MCF 10A (cell line): ENCODE measurements at regions not wholly inside any gene's neighbourhood (a gene's known extent, or its start where the extent isn't known, plus 50 kb on each side); places are given as distances from the start of the nearest gene placed in this dataset.

Experiments used
- BruUV-seq: library from RNA; stranded (reverse); fragments of 400-500 nt; replicated peaks from 2 replicates; lab custom pipeline; 2021; lab: Mats Ljungman, UMichigan
- CTCF ChIA-PET: fragments of 300-600 bp; sonication (Branson Sonifier 250); formaldehyde crosslinking; extraction: SDS; loops from one replicate; lab custom pipeline; 2021; ENCODE audit warnings: antibody characterized with exemption, inconsistent platforms; lab: Yijun Ruan, JAX
- POLR2A ChIA-PET: fragments of 300-600, 350-650 bp; sonication (Branson Sonifier 250); formaldehyde crosslinking; extraction: SDS; loops from one replicate; lab custom pipeline; 2020; ENCODE audit warnings: antibody characterized with exemption, inconsistent platforms; lab: Yijun Ruan, JAX
- DNase-seq: peaks from one replicate; pipeline ENCODE4 v3.0.0-alpha.2; 2018; ENCODE audit not compliant: unreplicated experiment
- H3K27ac Mint-ChIP-seq: one replicate; pipeline ENCODE4 v1.8.0; 2022; ENCODE audit warnings: mild to moderate bottlenecking, low read depth, mixed read lengths; ENCODE audit not compliant: unreplicated experiment
- H3K27me3 Mint-ChIP-seq: one replicate; pipeline ENCODE4 v1.8.0; 2022; ENCODE audit warnings: mixed read lengths; ENCODE audit not compliant: insufficient read depth, unreplicated experiment
- H3K36me3 Mint-ChIP-seq: one replicate; pipeline ENCODE4 v1.8.0; 2022; ENCODE audit warnings: mild to moderate bottlenecking, moderate library complexity, mixed read lengths; ENCODE audit not compliant: insufficient read depth, unreplicated experiment
- H3K4me1 Mint-ChIP-seq: one replicate; pipeline ENCODE4 v1.8.0; 2022; ENCODE audit warnings: mixed read lengths; ENCODE audit not compliant: insufficient read depth, unreplicated experiment
- H3K4me3 Mint-ChIP-seq: one replicate; pipeline ENCODE4 v1.8.0; 2022; ENCODE audit warnings: mild to moderate bottlenecking, moderate library complexity, mixed read lengths; ENCODE audit not compliant: unreplicated experiment
- H3K9me3 Mint-ChIP-seq: one replicate; pipeline ENCODE4 v1.8.0; 2022; ENCODE audit warnings: mixed read lengths; ENCODE audit not compliant: unreplicated experiment
- intact Hi-C: fragments of 100-400 bp; cut with micrococcal nuclease; formaldehyde crosslinking; loops from 2 replicates; pipeline ENCODE4 v1.14.1; 2022
- TF ChIP-seq, protein P1 (sequence below): fragments of 200-600 bp; IDR thresholded peaks from one replicate; pipeline ENCODE4 v1.8.0; 2022; ENCODE audit warnings: antibody characterized with exemption, mild to moderate bottlenecking; ENCODE audit not compliant: unreplicated experiment

DNA sequence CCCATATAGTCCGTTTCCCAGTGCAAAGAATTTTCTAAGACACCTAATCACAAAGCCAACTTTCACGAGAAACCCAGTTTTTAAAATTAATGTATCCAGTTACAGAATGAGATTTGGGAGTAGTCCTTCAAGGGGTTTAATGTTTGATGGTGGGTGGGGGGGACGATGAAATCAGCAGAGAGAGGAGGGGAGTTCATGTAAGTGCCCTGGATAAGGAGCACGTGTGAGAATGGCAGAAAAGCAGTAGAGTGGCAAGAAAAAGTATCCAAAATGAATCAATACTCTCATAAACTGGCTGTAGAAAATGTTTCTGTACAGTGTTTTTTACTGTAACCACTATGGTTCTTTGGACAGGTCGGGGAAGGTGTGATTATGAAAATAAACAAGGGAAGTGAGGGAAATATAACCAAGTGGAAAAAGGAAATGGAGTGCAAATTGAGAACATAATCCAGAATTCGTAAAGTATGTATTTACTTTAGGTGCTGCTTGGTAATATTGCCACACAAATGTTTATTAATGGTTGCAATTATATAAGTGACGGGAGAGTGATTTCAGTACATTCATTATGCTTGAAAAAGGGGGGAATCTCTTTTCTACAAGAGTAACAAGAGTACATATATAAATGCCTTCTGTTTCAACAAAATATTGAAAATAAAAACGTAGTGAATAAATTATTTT lies 118.7 kb upstream of the RRP15 start:
- Mint-ChIP-seq H3K9me3 (no peaks in the 10 kb centered on the region), H3K27me3 (peaks cover 84% of the 10 kb centered on the region), H3K4me1 (peaks cover 4% of the 10 kb centered on the region), H3K4me3 (no peak overlapping the region), H3K36me3 (no peaks in the 10 kb centered on the region), H3K27ac (no peak overlapping the region)
- CTCF ChIA-PET, result no interaction called here
- BruUV-seq, result no TSS peak
- DNase-seq, result no peak
- intact Hi-C loops, result no loop called here
- POLR2A ChIA-PET, result interaction anchor here (0.6 kb wide), 1 partner anchor 52 kb away, joined by 4 read pairs; no protein-coding TSS in a partner anchor
- TF ChIP-seq, protein P1, sequence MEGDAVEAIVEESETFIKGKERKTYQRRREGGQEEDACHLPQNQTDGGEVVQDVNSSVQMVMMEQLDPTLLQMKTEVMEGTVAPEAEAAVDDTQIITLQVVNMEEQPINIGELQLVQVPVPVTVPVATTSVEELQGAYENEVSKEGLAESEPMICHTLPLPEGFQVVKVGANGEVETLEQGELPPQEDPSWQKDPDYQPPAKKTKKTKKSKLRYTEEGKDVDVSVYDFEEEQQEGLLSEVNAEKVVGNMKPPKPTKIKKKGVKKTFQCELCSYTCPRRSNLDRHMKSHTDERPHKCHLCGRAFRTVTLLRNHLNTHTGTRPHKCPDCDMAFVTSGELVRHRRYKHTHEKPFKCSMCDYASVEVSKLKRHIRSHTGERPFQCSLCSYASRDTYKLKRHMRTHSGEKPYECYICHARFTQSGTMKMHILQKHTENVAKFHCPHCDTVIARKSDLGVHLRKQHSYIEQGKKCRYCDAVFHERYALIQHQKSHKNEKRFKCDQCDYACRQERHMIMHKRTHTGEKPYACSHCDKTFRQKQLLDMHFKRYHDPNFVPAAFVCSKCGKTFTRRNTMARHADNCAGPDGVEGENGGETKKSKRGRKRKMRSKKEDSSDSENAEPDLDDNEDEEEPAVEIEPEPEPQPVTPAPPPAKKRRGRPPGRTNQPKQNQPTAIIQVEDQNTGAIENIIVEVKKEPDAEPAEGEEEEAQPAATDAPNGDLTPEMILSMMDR, result no peak

DNA sequence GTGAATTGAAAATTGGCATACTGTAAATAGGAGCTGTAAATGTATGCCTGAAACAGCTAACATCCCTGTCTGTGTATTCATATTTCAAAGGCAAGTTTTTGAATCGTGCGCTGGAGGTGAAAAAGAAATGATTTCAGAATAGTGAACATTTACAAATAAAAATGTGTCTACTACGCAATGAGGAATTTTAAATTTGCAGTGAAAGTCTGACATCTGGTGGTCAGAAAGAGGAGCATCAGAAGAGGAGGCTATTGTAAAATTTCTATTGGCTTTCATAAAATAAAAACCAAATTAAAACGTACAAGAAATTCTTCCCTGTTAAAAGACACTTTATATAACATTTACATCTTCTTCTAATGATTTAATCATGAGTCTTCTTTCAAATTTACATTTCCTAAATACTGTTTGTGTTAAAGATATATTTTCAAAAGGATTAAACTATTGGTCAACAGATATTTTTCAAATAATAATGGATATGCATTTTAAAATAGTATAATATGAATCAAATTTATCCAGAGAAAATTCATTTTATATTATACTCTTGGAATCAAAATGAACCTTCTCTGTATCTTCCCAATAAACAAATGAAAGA lies 113.7 kb upstream of the RRP15 start:
- Mint-ChIP-seq H3K27ac (no peak overlapping the region), H3K36me3 (no peaks in the 10 kb centered on the region), H3K4me3 (no peak overlapping the region), H3K4me1 (peaks cover 4% of the 10 kb centered on the region), H3K27me3 (peaks cover 89% of the 10 kb centered on the region), H3K9me3 (no peaks in the 10 kb centered on the region)
- ChIA-PET CTCF (interaction anchor here (0.6 to 1.4 kb wide), 18 partner anchors 8 to 1609 kb away, joined by 3 to 10 read pairs (median 4); no protein-coding TSS in a partner anchor), POLR2A (interaction anchor here (0.7 to 0.8 kb wide), 2 partner anchors 1422 to 1883 kb away, joined by 3 read pairs; no protein-coding TSS in a partner anchor)
- no TSS peak for BruUV-seq
- peak; percentile 68 for DNase-seq
- TF ChIP-seq, protein P1, result peak; percentile 95
- intact Hi-C loops, result loop anchor here (1.0 to 10.0 kb wide), 9 partner anchors 282 to 1859 kb away; no protein-coding TSS in a partner anchor

GRCh38 chr1:218182455-218182854 lies 102.6 kb upstream of the RRP15 start:
- Mint-ChIP-seq H3K36me3 (no peaks in the 10 kb centered on the region), H3K9me3 (no peaks in the 10 kb centered on the region), H3K27me3 (peaks cover 32% of the 10 kb centered on the region), H3K4me1 (no peaks in the 10 kb centered on the region), H3K4me3 (no peak overlapping the region), H3K27ac (no peak overlapping the region)
- TF ChIP-seq, protein P1, result no peak
- intact Hi-C loops, result no loop called here
- ChIA-PET CTCF (interaction anchor here (0.6 to 1.0 kb wide), 3 partner anchors 294 to 1961 kb away, joined by 3 to 4 read pairs (median 4); no protein-coding TSS in a partner anchor), POLR2A (interaction anchor here (0.5 kb wide), 1 partner anchor 456 kb away, joined by 5 read pairs; no protein-coding TSS in a partner anchor)
- DNase-seq, result no peak
- BruUV-seq, result no TSS peak

DNA sequence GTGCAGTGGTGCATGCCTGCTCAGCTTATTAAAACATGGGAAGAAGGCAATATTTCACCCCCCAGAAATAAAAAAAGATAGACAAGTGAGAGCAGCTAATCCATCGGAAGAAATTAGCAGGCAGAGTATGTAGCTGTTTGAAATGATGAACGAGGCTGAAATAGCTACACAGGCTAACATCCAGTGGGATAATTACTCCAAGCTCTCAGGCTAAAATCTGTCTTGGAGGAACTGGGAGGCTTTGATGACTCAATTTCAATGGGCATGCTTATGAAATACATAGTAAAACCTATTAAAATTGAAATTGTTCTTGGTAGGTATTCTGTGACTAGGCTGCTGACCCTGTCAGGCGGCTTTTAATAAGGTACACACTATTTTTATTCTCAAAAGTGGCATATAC lies 84.1 kb upstream of the RRP15 start:
- no TSS peak for BruUV-seq
- CTCF ChIA-PET, result interaction anchor here (1.3 kb wide), 1 partner anchor 20 kb away, joined by 3 read pairs; no protein-coding TSS in a partner anchor
- H3K9me3 Mint-ChIP-seq, result peaks cover 15% of the 10 kb centered on the region

More for the DNA sequence above, 84.1 kb upstream of the RRP15 start:
- intact Hi-C loops, result no loop called here
- Mint-ChIP-seq H3K27me3 (peaks cover 87% of the 10 kb centered on the region), H3K4me1 (peaks cover 11% of the 10 kb centered on the region), H3K36me3 (peaks cover 6% of the 10 kb centered on the region), H3K4me3 (no peak overlapping the region), H3K27ac (no peak overlapping the region)
- TF ChIP-seq, protein P1, result no peak
- DNase-seq, result peak; percentile 30
- POLR2A ChIA-PET, result interaction anchor here (1.5 kb wide), 1 partner anchor 84 kb away, joined by 4 read pairs; the partner anchor contains the start of gene RRP15
